Retina (tissue), 1 donor: ENCODE measurements at regions not wholly inside any gene's neighbourhood (a gene's known extent, or its start where the extent isn't known, plus 50 kb on each side); places are given as distances from the start of the nearest gene placed in this dataset.
A peak's percentile ranks its signal among the peaks of the same experiment; 100 is the strongest.
"Not testable (repeated sequence)": the region's sequence is repeated elsewhere in the genome, so short reads cannot be mapped to it uniquely, and the experiment has no call there.

Source experiments
- DNase-seq: peaks from one replicate; pipeline ENCODE4 v3.0.0-alpha.2; 2016

DNA sequence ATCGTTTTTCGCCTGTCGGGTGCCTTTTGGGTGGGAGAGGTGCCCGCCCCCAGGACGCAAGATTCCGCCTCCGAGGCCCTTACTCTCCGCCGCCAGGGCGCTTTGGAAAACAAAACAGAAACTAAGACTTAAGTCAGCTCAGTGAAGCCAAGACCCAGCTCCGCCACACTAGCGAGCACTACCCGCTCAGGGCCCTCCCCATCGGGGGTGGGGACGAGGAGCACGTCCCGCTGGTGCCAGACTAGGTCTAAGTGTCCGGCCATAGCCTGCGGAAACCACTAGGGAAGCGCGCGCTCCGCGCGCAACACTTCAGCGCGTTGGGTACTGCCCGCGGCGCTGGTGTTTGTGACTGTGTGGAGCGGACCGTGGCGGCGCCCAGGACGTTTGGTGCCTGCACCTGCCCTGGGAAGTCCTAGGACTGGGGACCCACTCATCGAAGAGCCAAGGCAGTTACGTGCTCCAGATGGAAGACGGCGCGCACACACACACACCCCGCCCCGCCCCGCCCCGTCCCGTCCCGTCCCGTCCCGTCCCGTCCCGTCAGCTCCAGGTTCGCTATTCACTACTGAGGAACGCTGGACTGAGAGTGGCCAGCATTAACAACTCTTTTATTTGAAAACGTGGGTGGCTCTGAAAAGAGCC is 57.6 kb upstream of the BOLA1 start:
- not testable (repeated sequence) for DNase-seq

DNA sequence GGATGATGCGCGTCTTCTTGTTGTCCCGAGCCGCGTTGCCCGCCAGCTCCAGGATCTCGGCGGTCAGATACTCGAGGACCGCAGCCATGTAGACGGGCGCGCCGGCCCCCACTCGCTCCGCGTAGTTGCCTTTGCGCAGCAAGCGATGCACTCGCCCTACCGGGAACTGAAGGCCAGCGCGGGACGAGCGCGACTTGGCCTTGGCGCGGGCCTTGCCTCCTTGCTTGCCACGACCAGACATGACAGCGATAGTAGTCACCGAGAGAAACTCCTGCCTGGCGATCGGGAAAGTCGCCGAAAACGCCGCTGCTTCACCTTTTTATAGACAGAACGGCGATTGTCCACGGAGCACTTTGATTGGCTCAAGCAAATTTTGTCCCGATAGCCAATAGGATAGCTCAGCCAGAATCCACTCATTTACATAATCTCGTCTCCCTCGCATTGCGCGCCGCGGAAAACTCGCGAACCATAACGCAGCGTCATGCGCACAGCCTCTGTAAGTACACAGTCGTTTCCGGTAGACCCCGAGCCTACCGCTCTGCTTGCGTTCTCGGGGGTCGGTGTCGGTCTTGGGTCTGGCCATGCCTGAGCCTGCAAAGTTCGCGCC is 56.8 kb upstream of the BOLA1 start:
- DNase-seq = not testable (repeated sequence)

DNA sequence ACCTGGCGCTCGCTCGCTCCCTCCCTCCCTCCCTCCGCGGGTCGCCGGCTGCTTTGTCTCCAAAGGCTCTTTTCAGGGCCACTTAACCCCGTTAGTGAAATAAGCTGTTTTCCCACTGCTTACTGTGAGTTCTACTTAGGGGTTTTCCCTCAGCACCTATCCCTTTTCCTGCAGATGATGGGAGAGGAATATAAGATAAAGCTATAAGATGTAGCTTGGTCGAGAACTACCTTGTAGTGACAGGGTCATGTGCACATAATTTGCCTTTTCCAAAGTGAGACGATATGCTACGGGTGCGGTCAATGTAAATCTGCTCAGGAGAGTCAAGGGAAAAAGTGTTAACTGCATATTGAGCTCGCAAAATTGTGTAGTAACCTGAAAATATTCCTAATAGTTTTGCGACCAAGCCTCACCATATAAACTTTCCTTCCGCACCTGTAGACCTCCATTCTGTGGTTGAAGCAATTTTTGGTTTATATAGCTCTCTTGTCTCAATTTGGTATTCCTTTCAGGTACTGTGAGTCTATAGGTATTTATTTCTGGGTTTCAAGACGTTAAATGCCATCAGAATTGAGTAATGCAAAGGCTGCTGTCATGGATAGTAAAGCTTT is 55.8 kb upstream of the BOLA1 start:
- DNase-seq = peak; percentile 36

DNA sequence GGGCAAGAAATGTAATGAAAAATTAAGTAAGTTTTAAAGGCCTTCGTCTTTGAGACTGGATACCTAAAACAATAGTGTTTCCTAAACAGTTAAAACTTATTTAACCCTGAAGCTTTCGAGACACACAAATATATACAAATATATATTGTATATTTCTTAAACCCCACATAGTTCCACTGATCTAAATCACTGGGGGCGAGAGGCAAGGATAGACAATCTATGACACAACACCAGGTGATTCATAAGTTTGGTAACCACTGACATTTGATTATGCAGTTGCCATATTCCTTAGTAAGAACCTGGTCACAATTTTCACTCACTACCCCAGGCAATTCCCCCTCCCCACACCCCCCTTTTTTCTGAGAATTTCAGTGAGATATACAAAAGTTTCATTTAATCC is 55.3 kb upstream of the BOLA1 start:
- no peak for DNase-seq

DNA sequence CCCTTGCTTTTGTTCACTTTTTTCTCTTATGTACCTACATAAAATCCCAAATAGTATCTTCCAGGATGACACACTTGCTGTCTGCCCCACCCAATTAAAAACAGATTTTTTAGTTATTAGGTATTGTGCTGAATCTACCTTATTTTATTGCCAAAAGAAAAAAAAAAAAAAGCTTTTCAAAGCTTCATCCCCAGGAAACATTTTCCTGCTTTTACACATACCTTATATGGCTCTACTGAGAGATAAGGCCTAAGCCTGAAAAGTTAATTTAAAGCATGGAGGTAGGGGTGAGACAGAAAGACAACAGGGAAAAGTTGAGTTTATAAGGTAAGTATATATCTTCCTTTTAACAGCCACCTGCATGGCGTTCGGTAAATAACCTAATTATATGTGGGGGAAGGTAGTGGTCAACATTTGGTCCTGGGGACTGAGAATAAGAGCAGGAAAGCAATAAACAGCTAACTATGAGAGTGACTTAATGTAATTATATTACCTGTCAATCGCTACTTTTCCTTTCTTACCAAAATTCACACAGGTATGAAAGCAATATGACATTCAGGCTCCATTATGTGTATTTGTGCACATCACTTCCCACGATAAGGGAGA is 54.6 kb upstream of the BOLA1 start:
- peak; percentile 3 for DNase-seq

DNA sequence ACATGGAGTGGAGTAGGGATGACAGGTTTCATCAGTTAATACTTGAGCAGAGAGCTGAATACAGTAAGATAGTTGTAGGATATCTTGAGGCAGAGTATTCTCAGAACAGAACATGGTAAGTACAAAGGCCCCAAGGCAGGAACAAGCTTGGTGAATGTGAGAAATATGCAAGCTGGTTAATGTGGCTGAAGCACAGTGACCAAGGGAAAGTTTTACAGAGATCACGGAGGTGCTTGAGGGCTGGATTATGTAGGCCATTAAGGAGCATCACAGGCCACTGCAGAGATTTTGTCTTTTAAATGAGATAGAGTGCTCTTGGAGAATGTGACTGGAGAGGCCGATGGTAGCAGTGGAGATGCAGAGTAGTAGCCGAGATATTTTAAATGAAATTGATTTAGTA is 54.0 kb upstream of the BOLA1 start:
- peak; percentile 7 for DNase-seq

DNA sequence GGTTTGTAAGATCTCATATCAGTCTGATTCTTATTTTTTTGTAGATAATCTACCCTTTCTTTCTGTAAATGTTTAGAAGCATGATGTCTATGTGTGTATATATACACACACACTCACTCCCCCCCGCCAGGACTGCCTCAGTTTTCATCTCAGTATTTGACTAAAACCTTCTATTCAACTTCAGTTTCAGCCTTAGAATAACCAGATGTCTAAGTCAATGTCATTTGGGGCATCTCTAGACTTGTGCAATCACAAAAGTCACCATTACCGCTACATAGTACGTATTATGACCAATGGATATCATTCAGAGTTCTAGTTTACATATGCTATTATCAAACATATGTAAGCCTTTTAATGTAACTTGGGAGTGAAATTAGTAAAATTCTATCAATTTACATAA is 53.3 kb upstream of the BOLA1 start:
- no peak for DNase-seq

DNA sequence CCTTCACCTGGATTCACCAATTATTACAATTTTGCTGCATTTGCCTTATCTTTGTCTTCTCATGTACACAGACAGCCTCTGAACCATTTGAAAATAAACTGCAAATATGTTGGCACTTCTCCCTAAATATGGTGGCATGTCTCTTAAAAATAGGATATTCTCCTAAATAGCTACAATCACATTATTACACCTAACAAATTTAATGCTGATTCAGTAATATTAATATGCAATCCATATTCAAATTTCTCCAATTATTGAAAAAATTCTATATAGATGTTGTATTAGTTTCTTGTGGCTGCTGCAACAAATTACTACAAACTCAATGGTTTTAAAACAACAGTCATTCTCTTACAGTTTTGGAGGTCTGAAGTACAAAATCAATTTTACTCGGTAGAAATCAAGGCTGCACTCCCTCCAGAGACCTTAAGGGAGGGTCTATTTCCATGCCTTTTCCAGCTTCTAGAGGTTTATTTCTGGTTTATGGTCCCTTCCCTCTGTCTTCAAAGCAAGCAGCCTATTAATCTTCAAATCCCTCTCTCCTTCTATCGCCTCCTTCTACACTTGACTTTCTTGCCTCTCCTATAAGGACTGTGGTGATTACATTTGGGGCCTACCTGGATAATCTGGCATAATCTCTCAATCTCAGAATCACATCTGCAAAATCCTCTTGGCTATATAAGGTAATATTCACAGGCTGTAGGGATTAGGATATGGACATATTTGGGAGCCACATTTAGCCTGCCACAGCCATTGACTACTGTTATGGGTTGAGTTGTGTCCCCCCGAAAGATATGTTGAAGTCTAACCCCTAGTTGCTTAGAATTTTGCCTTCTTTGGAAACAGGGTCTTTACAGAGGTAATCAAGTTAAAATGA is 52.5 kb upstream of the BOLA1 start:
- DNase-seq = no peak

DNA sequence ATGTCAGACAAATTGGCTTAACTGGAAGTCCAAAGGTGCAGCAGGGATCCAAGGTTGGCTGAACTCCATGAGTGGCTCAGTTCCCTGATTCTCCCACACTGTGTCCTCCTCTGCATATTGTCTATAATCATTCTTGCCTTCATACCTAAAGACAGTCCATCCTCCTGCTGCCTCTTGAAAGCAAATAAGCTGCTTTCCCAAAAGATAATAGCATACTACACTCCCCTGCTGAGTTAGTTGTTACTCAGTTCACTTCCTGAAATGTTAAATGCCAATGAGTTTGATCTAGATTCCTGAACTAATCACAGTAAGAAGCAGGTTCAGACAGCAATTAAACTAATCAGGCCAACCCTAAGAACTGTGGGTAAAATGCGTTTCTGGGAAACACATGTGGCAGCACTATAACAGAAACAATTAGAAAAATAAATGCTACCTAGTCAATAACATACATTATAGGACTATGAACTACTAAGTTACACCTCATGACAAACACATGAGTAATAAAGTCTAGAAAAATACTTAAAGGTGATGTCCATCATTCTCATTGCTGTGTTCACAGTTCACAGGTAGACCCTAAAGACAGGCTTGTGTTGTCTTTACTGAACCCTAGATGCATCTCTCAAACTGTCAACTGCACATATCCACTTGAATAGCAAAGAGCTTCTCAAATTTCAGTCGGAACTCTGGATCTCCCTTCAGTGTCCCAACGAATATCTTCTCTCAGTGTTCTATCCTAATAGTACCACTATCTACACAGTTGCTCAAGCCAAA is 50.8 kb upstream of the BOLA1 start:
- peak; percentile 16 for DNase-seq

DNA sequence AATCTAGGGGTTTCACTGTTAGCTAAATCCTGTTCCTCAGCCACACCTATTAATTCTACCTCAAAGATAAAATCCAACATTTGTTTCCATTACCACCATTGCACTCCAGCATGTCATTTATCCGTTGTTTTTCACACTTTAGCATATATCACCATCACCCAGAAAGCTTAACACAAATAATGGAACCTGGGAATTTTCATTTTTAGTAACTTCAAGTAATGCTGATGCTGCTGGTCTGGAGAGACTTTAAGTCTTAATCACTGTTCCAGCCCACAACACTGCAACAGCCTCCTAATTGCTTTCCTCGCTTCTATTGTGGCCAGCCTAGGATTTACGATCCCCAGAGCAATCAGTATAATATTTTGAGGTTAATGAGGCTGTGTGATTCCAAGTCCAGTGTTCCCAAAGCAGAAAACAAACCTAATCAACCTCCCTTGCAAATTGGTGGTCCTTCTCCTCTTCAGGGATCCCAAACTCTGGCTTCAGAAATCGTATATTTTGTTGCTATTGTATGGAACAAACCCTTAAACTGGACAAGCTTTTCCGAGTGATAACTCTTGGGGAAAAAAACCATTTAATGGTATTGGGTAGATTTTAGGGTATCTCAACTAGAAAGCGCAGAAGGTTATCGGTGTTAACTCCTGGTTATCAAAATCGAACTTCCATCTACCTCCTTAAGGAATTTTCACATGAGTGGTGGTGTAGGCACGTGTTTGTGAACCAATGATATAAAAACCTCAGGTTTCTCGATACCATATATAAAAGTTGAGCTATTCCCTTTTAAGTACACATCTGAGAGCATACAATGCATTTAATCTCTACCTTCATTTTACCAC is 50.0 kb upstream of the BOLA1 start:
- DNase-seq = peak; percentile 48
